Central memory CD8-positive, alpha-beta T cell (primary cell): ENCODE measurements at regions not wholly inside any gene's neighbourhood (a gene's known extent, or its start where the extent isn't known, plus 50 kb on each side); places are given as distances from the start of the nearest gene placed in this dataset.

Experiments used
- ATAC-seq: fragments of 150-1000 bp; cut with Tn5 transposase; replicated peaks from 2 replicates; pipeline ENCODE4 v1.10.0; 2022; ENCODE audit warnings: mild to moderate bottlenecking, moderate FRiP score, moderate number of reproducible peaks; ENCODE audit not compliant: poor library complexity, severe bottlenecking; ENCODE audit errors: extremely low read depth
- DNase-seq, 2 donors: peaks; one replicate each; pipeline ENCODE4 v3.0.0; 2021; ENCODE audit warnings: low spot score in 2 of 2
- H3K27ac Mint-ChIP-seq: one replicate; pipeline ENCODE4 v1.8.0; 2022; ENCODE audit warnings: low read depth, mild to moderate bottlenecking, moderate library complexity, mixed read lengths
- H3K27me3 Mint-ChIP-seq: one replicate; pipeline ENCODE4 v1.8.0; 2022; ENCODE audit warnings: mixed read lengths
- H3K36me3 Mint-ChIP-seq: one replicate; pipeline ENCODE4 v1.8.0; 2022; ENCODE audit warnings: mild to moderate bottlenecking, moderate library complexity, mixed read lengths; ENCODE audit not compliant: insufficient read depth
- H3K4me1 Mint-ChIP-seq: one replicate; pipeline ENCODE4 v1.8.0; 2022; ENCODE audit warnings: mixed read lengths
- H3K4me3 Mint-ChIP-seq: one replicate; pipeline ENCODE4 v1.8.0; 2022; ENCODE audit warnings: mild to moderate bottlenecking, moderate library complexity, mixed read lengths
- H3K9me3 Mint-ChIP-seq: one replicate; pipeline ENCODE4 v1.8.0; 2022; ENCODE audit warnings: mixed read lengths

DNA sequence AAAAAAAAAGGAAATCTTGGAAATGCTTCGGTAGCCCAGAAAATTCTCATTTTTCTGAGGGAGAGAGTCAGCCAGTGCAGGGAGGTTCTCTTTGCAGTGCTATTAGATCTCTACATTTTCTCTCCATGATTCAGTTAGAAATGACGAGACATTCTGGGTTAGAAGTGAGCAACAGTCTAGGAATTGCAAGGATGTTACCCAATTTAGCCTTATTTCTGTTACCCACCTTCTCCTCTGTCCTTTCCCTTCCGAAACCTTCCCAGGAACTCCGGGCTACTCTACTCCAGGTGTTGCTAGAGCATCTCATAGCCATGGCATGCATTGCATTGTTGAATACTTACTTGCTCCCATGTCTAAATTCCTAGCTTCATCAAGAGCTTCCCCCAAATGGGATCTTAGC, 106.8 kb downstream of the EDEM1 start:
- peaks cover 5% of the 10 kb centered on the region for H3K4me1 Mint-ChIP-seq
- no peaks in the 10 kb centered on the region for H3K36me3 Mint-ChIP-seq
- H3K9me3 Mint-ChIP-seq: no peaks in the 10 kb centered on the region
- no peak for DNase-seq
- H3K27me3 Mint-ChIP-seq: peaks cover 8% of the 10 kb centered on the region
- no peak overlapping the region for H3K27ac Mint-ChIP-seq
- ATAC-seq: no peak
- no peak overlapping the region for H3K4me3 Mint-ChIP-seq

DNA sequence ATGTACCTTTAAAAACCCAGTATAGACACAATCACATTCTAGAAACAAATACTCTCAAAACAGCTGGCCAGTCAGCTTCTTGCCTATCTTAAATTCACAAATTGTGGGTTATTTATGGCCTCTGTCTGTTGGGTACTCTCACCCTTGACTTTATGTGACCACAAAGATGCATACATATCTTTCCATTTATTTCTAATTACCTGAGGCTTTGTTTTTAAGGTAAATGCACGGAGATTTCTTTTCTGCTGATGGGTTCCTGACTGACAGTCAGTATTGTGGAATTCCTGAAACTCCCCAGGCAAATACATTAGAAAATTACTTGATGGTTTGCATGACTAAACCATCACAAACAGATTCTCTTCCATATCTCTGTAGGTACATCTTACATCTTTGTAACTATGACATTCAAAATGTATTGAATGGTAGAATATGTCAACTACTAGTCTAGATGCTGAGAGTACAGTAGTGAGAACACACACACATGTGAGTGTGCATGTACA, 107.7 kb downstream of the EDEM1 start:
- ATAC-seq: no peak
- DNase-seq: no peak
- H3K4me1 Mint-ChIP-seq: peaks cover 5% of the 10 kb centered on the region
- no peaks in the 10 kb centered on the region for H3K36me3 Mint-ChIP-seq
- H3K27ac Mint-ChIP-seq: no peak overlapping the region
- H3K4me3 Mint-ChIP-seq: no peak overlapping the region
- no peaks in the 10 kb centered on the region for H3K9me3 Mint-ChIP-seq
- H3K27me3 Mint-ChIP-seq: peaks cover under 1% of the 10 kb centered on the region

- Mint-ChIP-seq H3K27ac (no peak overlapping the region), H3K9me3 (no peaks in the 10 kb centered on the region), H3K4me1 (peaks cover 5% of the 10 kb centered on the region), H3K36me3 (no peaks in the 10 kb centered on the region), H3K4me3 (no peak overlapping the region), H3K27me3 (no peaks in the 10 kb centered on the region)
- DNase-seq (no peak), ATAC-seq (no peak)
Observed at GRCh38 chr3:5296362-5296761, 108.9 kb downstream of the EDEM1 start.

DNA sequence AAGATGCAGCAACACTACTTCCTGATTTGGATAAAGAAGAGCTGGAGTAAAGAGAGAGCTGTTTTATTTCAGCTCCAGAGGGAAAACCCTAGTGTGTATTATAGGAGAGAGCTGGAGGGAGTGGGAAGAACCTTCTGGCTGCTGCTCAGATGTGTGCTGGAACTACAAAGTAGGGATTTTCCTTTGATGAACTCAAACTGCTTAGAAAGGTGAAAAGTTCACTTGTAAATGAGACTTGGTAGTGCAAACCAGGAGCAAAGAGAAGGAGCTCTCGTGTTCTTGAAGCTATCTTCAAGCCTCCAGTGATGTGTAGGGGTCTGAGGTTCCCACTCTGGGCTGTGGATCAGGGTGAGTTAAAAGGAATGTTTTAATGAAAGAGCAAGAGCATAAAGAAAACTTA, 110.4 kb downstream of the EDEM1 start:
- ATAC-seq: no peak
- Mint-ChIP-seq H3K27me3 (peaks cover 11% of the 10 kb centered on the region), H3K9me3 (no peaks in the 10 kb centered on the region), H3K4me1 (peaks cover 5% of the 10 kb centered on the region), H3K36me3 (no peaks in the 10 kb centered on the region), H3K4me3 (no peak overlapping the region), H3K27ac (no peak overlapping the region)
- DNase-seq: no peak

GRCh38 chr3:5298453-5298852, 110.9 kb downstream of the EDEM1 start:
- DNase-seq (no peak), ATAC-seq (no peak)
- peaks cover 16% of the 10 kb centered on the region for H3K27me3 Mint-ChIP-seq
- no peaks in the 10 kb centered on the region for H3K36me3 Mint-ChIP-seq
- peaks cover 5% of the 10 kb centered on the region for H3K4me1 Mint-ChIP-seq
- H3K9me3 Mint-ChIP-seq: no peaks in the 10 kb centered on the region
- H3K27ac Mint-ChIP-seq: no peak overlapping the region
- H3K4me3 Mint-ChIP-seq: no peak overlapping the region

DNA sequence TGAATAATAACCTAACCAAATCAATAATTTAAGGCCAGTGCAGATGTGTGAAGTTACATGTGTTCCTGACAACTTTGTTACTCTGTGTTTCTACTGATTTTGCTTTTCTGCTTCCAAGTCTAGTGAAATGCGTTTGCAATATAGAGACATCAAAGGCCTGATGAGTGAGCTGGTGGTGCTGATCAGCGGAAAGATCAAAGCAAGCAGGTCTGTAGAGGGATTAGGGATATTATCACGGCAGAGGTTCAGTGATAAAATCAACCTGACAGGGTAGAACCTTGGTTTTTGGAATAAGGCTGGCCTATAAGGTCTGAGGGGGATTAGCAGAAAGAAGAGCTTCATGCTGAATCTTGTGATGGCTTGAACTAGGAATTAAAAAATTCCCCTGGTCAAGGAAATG, 111.7 kb downstream of the EDEM1 start:
- DNase-seq: no peak
- H3K27ac Mint-ChIP-seq: no peak overlapping the region
- H3K4me3 Mint-ChIP-seq: no peak overlapping the region
- no peaks in the 10 kb centered on the region for H3K36me3 Mint-ChIP-seq
- H3K4me1 Mint-ChIP-seq: peaks cover 5% of the 10 kb centered on the region
- no peak for ATAC-seq
- H3K27me3 Mint-ChIP-seq: peaks cover 23% of the 10 kb centered on the region
- no peaks in the 10 kb centered on the region for H3K9me3 Mint-ChIP-seq

DNA sequence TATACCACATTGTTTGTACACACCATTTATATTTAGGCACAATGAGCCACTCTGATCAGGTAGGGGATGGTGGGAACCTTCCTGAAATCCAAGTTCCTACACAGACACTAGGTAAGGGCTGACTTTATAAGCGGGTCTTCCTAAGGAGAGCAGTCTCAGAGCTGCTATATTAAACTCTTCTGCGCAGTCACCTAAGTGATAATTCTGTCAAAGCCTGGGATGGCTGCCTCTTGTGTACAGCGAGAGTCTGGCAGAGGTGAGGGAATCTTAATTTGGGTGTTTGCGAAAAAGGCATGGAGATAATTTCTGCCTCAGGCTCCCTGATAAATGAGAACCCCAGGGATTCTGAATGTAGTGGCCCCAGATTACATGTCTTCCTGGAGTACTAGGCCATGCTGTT, 113.1 kb downstream of the EDEM1 start:
- peaks cover 5% of the 10 kb centered on the region for H3K4me1 Mint-ChIP-seq
- H3K27me3 Mint-ChIP-seq: peaks cover 28% of the 10 kb centered on the region
- DNase-seq (no peak), ATAC-seq (no peak)
- no peak overlapping the region for H3K4me3 Mint-ChIP-seq
- no peaks in the 10 kb centered on the region for H3K36me3 Mint-ChIP-seq
- H3K27ac Mint-ChIP-seq: no peak overlapping the region
- H3K9me3 Mint-ChIP-seq: no peaks in the 10 kb centered on the region

DNA sequence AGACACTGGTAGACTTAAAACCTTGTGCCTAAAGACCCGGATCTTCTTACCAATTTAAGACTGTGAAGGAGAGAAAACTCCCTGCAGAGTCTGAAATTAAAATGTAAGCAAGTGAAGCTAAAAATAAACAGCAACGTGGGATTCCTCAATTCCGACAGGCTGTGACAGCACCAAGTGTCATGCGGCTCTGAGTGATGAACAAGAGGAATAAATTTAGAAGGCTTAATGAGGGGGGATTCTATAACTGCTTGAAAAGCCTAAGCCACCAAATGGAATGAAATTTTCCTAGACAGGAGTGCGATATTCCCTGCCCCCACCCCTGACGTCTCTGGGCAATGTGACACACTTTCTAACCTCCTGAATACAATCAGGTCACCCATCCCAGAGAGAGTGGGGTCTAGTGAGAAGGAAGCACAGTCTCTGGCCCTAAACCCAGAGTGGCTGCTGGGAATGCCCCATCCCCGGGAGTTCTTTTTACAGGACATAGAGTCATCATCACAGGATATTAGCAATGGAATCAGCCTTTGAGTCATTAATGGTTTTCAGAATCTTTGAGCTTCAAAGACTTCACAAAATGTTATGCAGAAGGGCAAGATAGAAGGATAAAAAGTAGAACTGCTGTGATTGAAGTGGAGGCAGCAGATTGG, 114.3 kb downstream of the EDEM1 start:
- H3K4me3 Mint-ChIP-seq: no peak overlapping the region
- ATAC-seq: no peak
- no peak overlapping the region for H3K27ac Mint-ChIP-seq
- peaks cover 28% of the 10 kb centered on the region for H3K27me3 Mint-ChIP-seq
- DNase-seq: no peak
- H3K4me1 Mint-ChIP-seq: peaks cover under 1% of the 10 kb centered on the region
- no peaks in the 10 kb centered on the region for H3K9me3 Mint-ChIP-seq
- H3K36me3 Mint-ChIP-seq: no peaks in the 10 kb centered on the region

DNA sequence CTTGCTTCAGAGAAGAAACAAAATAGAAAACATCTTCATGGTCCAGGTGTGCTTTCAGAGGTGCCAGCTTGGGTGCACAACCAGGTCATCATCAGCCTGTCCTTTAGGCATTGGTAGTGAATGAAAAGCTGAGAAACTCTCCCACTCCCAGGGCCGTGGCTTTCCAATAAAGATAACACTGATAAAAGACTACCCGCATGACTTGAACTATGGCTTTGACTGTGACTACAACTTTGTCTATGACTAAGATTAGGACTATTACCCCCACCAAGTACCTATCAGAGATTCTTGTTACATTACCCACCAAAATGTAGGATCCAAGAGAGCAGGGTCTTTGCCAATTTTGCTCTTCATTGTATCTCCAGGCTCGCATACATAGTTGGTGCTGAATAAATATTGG, 115.2 kb downstream of the EDEM1 start:
- H3K36me3 Mint-ChIP-seq: no peaks in the 10 kb centered on the region
- H3K4me1 Mint-ChIP-seq: no peaks in the 10 kb centered on the region
- no peak overlapping the region for H3K27ac Mint-ChIP-seq
- DNase-seq: no peak
- no peak for ATAC-seq
- H3K27me3 Mint-ChIP-seq: peaks cover 28% of the 10 kb centered on the region
- no peak overlapping the region for H3K4me3 Mint-ChIP-seq
- no peaks in the 10 kb centered on the region for H3K9me3 Mint-ChIP-seq

GRCh38 chr3:5304188-5304587, 116.7 kb downstream of the EDEM1 start:
- Mint-ChIP-seq H3K4me3 (no peak overlapping the region), H3K4me1 (no peaks in the 10 kb centered on the region), H3K27me3 (peaks cover 28% of the 10 kb centered on the region), H3K27ac (no peak overlapping the region), H3K36me3 (no peaks in the 10 kb centered on the region), H3K9me3 (no peaks in the 10 kb centered on the region)
- no peak for DNase-seq
- no peak for ATAC-seq

- ATAC-seq: no peak
- no peak for DNase-seq
- Mint-ChIP-seq H3K27me3 (peaks cover 28% of the 10 kb centered on the region), H3K36me3 (no peaks in the 10 kb centered on the region), H3K27ac (no peak overlapping the region), H3K4me3 (no peak overlapping the region), H3K4me1 (no peaks in the 10 kb centered on the region), H3K9me3 (no peaks in the 10 kb centered on the region)
Observed at GRCh38 chr3:5304789-5305683, 117.5 kb downstream of the EDEM1 start.

DNA sequence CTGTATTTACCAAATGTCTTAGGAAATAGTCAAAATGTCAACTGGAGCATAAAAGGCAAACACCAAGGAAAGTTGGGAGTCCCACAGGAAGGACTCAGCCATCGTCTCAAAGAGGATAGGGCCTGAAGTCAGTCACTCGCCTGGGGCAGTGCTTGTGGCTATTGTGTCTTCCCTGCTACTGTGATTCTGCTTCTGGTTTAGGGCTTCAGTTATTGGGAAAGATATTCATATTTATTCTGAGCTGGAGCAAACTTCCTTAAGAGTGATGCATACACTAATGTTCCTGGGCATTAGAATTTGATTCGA, 118.1 kb downstream of the EDEM1 start:
- no peak for ATAC-seq
- H3K4me1 Mint-ChIP-seq: no peaks in the 10 kb centered on the region

DNA sequence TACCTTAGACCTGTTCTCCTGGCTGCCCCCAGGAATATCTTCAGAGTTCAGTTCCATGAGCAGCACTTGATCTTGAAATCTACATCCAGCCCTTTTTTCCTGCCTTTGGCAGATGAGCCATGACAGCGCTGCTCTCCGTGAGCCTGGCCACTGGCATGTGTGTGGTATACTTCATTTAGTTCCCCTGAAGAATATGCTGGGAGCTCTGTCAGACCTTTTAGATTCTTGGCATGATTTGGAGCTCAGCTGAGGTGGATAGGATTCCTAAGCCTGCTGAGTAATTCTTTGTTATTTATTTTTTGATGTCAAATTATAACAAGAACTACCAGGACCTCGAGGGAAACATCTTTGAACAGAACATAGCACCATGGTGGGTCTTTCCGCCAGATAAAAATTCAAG, 121.7 kb downstream of the EDEM1 start:
- Mint-ChIP-seq H3K9me3 (no peaks in the 10 kb centered on the region), H3K27ac (no peak overlapping the region), H3K4me3 (no peak overlapping the region), H3K4me1 (no peaks in the 10 kb centered on the region), H3K36me3 (no peaks in the 10 kb centered on the region), H3K27me3 (peaks cover 5% of the 10 kb centered on the region)
- no peak for ATAC-seq
- DNase-seq: no peak

More for the DNA sequence above, 118.1 kb downstream of the EDEM1 start:
- Mint-ChIP-seq H3K36me3 (no peaks in the 10 kb centered on the region), H3K4me3 (no peak overlapping the region), H3K9me3 (no peaks in the 10 kb centered on the region), H3K27me3 (peaks cover 28% of the 10 kb centered on the region), H3K27ac (no peak overlapping the region)
- DNase-seq: no peak
